ENCODE measurements at regions not wholly inside any gene's neighbourhood (a gene's known extent, or its start where the extent isn't known, plus 50 kb on each side); places are given as distances from the start of the nearest gene placed in this dataset.

DNA sequence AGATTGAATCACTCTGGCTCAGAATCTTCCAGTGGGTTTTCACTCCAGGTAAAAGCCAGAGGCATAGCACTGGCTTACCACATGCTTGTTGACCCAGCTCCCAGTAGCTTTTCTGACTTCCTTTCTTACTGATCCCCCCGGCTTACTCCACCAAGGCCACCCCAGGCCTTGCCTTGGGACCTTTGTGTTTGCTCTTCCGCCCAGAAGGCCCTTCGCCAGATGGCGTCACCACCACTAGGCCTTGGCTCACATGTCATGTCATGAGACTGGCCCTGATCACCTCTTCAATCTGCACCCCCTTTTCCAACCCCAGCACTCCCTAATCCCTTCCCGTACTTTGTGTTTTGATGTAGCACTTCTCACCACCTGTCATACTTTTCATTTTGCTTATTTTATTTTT lies 98.5 kb upstream of the UMPS start:
- DNase-seq (ENCODE audit: low spot score) (no peak), ATAC-seq (ENCODE audit: insufficient number of reproducible peaks, low FRiP score, low read depth) (no peak)
- TF ChIP-seq, protein P1, sequence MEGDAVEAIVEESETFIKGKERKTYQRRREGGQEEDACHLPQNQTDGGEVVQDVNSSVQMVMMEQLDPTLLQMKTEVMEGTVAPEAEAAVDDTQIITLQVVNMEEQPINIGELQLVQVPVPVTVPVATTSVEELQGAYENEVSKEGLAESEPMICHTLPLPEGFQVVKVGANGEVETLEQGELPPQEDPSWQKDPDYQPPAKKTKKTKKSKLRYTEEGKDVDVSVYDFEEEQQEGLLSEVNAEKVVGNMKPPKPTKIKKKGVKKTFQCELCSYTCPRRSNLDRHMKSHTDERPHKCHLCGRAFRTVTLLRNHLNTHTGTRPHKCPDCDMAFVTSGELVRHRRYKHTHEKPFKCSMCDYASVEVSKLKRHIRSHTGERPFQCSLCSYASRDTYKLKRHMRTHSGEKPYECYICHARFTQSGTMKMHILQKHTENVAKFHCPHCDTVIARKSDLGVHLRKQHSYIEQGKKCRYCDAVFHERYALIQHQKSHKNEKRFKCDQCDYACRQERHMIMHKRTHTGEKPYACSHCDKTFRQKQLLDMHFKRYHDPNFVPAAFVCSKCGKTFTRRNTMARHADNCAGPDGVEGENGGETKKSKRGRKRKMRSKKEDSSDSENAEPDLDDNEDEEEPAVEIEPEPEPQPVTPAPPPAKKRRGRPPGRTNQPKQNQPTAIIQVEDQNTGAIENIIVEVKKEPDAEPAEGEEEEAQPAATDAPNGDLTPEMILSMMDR (IDR thresholded peaks at IDR 0.05) = no peak
- Histone ChIP-seq H3K4me3 (no peak overlapping the region), H3K9me3 (no peaks in the 10 kb centered on the region), H3K27ac (no peak overlapping the region), H3K27me3 (replicated peaks; ENCODE audit: insufficient read depth) (no peaks in the 10 kb centered on the region), H3K36me3 (peaks cover 28% of the 10 kb centered on the region), H3K4me1 (ENCODE audit: control insufficient read depth in 1 of 2, low read depth in 2 of 2) (no peaks in the 10 kb centered on the region)

DNA sequence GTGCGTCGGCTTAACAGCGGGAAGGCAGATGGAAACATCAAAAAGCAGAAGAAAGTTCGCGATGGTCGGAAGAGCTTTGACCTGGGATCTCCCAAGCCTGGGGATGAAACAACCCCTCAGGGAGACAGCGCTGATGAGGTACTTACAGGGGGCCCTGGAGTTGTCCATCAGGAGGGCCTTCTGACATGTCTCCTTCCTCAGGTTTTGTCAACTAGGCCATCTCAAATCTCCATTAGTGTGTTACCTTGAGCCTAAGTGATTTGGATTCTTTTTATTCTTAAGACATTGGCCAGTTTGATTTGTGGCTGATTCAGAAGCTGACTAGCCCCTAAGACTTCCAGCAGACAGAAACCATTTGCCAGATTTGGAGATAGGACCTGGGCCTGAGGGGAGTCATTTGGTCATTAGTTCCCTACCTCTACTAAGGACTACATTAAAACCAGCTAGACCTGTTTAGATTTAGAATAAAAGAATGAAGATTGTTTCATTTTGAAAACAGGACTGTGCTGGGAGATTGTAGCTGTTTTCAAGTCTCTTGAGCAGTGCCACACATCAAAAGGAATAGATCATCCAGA lies 97.6 kb upstream of the UMPS start:
- Histone ChIP-seq H3K9me3 (no peaks in the 10 kb centered on the region), H3K4me3 (no peak overlapping the region), H3K36me3 (peaks cover 34% of the 10 kb centered on the region), H3K27ac (no peak overlapping the region), H3K4me1 (ENCODE audit: control insufficient read depth in 1 of 2, low read depth in 2 of 2) (no peaks in the 10 kb centered on the region), H3K27me3 (replicated peaks; ENCODE audit: insufficient read depth) (no peaks in the 10 kb centered on the region)
- TF ChIP-seq, protein P1 (IDR thresholded peaks at IDR 0.05) = no peak
- DNase-seq (ENCODE audit: low spot score) (no peak), ATAC-seq (ENCODE audit: insufficient number of reproducible peaks, low FRiP score, low read depth) (no peak)

DNA sequence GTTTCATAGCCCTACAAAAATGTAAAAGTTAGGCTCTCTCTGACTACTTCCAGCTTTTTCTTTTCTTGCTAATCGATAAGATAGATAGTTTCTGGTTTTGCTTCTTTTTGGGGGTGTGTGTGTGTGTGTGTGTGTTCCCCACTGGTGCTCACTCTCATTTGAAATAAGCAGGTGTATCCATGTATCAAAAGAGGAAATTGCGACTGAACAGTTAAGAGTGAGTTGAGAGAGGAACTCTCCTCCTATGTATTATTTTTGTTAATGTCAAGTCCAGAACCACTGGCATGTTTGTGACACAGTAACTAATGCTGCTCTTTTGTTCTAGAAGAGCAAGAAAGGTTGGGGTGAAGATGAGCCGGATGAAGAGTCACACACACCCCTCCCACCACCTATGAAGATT lies 96.7 kb upstream of the UMPS start:
- Histone ChIP-seq H3K27me3 (replicated peaks; ENCODE audit: insufficient read depth) (no peaks in the 10 kb centered on the region), H3K36me3 (peaks cover 35% of the 10 kb centered on the region), H3K4me1 (ENCODE audit: control insufficient read depth in 1 of 2, low read depth in 2 of 2) (no peaks in the 10 kb centered on the region), H3K9me3 (no peaks in the 10 kb centered on the region), H3K27ac (no peak overlapping the region), H3K4me3 (no peak overlapping the region)
- DNase-seq (ENCODE audit: low spot score) (no peak), ATAC-seq (ENCODE audit: insufficient number of reproducible peaks, low FRiP score, low read depth) (no peak)
- TF ChIP-seq, protein P1 (IDR thresholded peaks at IDR 0.05) = no peak

DNA sequence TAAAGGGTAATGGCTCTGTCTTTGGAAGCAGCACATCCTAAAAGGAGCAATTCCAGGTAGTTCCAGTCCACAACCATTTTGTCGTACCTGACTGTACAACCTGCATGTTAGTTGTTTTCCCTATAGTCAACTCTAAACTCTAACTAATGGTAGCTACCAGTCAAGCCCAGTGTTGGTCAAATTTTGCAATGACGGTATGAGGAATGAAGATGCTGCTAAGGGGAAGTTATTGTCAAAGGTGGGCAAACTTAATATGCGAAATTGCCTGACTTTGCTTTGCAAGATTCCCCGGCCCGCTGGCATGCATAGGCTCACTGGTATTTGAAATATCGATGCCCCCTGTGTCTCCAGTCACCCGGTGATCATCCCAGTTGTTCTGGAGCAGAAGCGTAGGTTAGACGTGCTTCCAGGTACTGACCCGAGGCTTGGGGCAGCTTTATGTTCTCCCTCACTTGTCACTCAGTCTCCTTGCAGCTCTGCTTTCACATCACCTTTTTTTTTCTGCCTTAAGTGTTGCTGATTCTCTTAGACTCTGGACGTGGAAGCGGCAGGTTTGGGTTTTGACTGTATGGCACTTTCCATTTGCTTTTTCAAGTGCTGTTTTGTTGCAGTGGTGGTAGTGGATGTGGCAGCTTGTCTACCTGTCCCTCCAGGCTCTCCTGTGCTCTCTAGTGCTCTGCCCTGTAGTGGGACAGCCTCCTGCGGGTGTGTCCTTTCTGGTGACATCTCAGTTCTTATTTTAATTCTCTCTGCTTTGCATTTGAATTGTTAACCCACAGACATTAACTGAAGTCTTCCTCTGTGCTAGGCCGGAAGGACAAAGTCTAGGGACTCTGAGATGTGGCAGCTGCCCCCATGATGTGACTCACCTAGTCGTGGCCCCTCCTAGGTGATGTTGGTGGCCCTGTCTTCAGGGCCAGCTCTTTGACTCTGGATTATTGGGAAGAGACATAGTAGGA lies 95.8 kb upstream of the UMPS start:
- no peak for DNase-seq (ENCODE audit: low spot score)
- Histone ChIP-seq H3K4me3 (no peak overlapping the region), H3K36me3 (peaks cover 37% of the 10 kb centered on the region), H3K27ac (no peak overlapping the region), H3K4me1 (ENCODE audit: control insufficient read depth in 1 of 2, low read depth in 2 of 2) (no peaks in the 10 kb centered on the region), H3K27me3 (replicated peaks; ENCODE audit: insufficient read depth) (no peaks in the 10 kb centered on the region), H3K9me3 (no peaks in the 10 kb centered on the region)
- TF ChIP-seq, protein P1 (IDR thresholded peaks at IDR 0.05) = no peak
- no peak for ATAC-seq (ENCODE audit: insufficient number of reproducible peaks, low FRiP score, low read depth)

DNA sequence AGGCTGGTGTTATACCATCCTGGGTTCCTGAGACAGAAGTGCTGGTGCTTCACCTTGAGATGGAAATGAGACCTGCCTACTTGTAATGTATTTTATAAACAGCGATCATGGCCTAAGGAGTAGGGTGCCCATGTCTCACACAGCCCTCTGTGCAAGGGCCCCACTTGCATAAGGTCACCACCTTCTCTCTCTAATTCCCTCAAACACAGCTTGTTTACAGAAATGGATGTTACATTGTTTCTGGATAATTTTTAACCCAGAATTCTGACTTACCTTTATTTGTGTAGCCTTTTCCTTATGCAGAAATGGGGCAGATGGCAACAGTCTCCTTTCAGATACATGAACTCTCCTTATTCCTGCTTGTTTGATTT lies 95.1 kb upstream of the UMPS start:
- DNase-seq (ENCODE audit: low spot score) (no peak), ATAC-seq (ENCODE audit: insufficient number of reproducible peaks, low FRiP score, low read depth) (no peak)
- Histone ChIP-seq H3K36me3 (peaks cover 40% of the 10 kb centered on the region), H3K27ac (no peak overlapping the region), H3K4me1 (ENCODE audit: control insufficient read depth in 1 of 2, low read depth in 2 of 2) (no peaks in the 10 kb centered on the region), H3K9me3 (no peaks in the 10 kb centered on the region), H3K27me3 (replicated peaks; ENCODE audit: insufficient read depth) (no peaks in the 10 kb centered on the region), H3K4me3 (no peak overlapping the region)
- TF ChIP-seq, protein P1 (IDR thresholded peaks at IDR 0.05) = no peak
